Activated T-helper 17 cell treated with anti-CD3 and anti-CD28 coated beads, Interleukin-2, amount 50 U/mL, for 72 hours (primary cell): ENCODE measurements at regions not wholly inside any gene's neighbourhood (a gene's known extent, or its start where the extent isn't known, plus 50 kb on each side); places are given as distances from the start of the nearest gene placed in this dataset.

Source experiments
- ATAC-seq: fragments of 150-1000 bp; cut with Tn5 transposase; replicated peaks from 2 replicates; pipeline ENCODE4 v1.10.0; 2021; ENCODE audit warnings: mild to moderate bottlenecking, moderate library complexity
- H3K27ac Mint-ChIP-seq: one replicate; pipeline ENCODE4 v1.8.0; 2022; ENCODE audit warnings: mixed read lengths
- H3K27me3 Mint-ChIP-seq: one replicate; pipeline ENCODE4 v1.8.0; 2022; ENCODE audit warnings: mixed read lengths
- H3K36me3 Mint-ChIP-seq: one replicate; pipeline ENCODE4 v1.8.0; 2022; ENCODE audit warnings: low read depth, mild to moderate bottlenecking, mixed read lengths
- H3K4me1 Mint-ChIP-seq: one replicate; pipeline ENCODE4 v1.8.0; 2022; ENCODE audit warnings: mixed read lengths
- H3K4me3 Mint-ChIP-seq: one replicate; pipeline ENCODE4 v1.8.0; 2022; ENCODE audit warnings: mild to moderate bottlenecking, mixed read lengths
- H3K9me3 Mint-ChIP-seq: one replicate; pipeline ENCODE4 v1.8.0; 2022; ENCODE audit warnings: mixed read lengths

DNA sequence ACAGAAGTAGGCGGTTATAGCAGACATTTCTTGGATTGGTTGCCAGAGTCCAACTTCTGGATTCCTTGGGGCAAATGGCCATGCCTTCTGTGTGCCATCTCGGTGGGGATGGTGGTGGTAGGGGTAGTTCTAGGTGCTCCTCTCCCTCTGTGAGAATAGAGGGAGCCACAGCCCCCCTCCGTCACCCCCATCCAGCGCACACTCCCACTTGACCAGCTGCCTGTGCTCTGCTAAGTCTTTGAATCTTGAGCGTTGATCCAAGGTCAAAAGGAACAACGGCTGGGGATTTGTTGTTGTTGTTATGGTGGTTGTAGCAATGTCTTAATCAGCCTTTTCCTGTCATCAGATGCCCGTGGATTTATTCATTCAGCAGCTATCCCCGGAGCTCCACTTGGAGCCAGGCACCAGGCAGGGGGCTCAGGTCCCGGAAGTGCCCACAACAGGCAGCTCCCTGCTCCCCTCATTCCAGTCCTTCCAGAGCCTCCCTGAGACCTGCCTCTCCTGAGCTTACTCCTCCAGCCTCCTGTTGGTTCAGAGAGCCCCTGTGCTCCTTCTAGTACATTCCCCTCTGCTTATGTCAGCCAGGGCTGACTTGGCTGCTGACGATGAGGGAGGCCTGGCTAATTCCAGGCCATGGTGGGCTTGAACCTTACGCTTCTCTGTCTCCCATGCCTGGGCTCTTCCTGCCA, 146.6 kb upstream of the WNT4 start:
- no peak for ATAC-seq
- no peaks in the 10 kb centered on the region for H3K36me3 Mint-ChIP-seq
- no peak overlapping the region for H3K27ac Mint-ChIP-seq
- H3K27me3 Mint-ChIP-seq, result peaks cover 24% of the 10 kb centered on the region
- no peaks in the 10 kb centered on the region for H3K9me3 Mint-ChIP-seq
- H3K4me1 Mint-ChIP-seq, result no peaks in the 10 kb centered on the region
- no peak overlapping the region for H3K4me3 Mint-ChIP-seq

DNA sequence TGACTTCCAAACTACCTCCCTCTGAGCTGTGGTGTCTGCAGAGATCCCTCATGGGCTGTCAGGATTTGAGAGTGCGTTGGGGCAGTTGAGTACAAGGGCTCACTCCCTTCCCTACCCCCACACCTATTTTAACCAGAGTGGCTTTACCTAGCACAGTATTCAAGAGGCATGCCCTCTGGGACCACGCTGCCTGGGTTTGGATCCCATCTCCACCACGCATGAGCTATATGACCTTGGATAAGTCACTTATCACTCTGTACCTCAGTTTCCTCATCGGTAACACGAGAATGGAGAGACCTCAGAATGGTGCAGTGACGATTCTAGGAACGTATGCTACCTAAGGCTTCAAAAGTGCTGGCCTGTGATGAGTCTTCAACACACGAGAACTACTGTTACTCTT, 147.3 kb upstream of the WNT4 start:
- Mint-ChIP-seq H3K9me3 (no peaks in the 10 kb centered on the region), H3K36me3 (no peaks in the 10 kb centered on the region), H3K4me3 (no peak overlapping the region), H3K27ac (no peak overlapping the region), H3K4me1 (no peaks in the 10 kb centered on the region), H3K27me3 (peaks cover 22% of the 10 kb centered on the region)
- no peak for ATAC-seq

DNA sequence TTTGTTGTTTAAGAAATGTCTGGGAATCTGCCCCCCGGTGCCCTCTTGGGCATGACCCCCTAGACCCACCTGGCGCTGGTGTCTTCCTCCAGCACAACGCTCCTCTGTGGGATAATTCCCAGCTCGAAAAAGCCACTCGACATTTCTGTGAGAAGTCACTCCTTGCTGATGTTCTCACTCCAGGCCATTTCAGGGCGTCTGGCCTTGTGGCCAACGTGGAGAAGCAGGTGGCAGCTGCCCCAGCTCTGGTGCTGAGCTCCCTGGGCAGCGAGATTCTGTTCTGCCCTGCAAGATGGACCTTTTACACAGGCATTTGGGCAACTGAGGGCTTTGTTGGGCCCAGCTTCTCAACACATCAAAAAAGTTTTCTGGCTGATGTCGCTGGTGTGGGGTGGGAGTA, 147.7 kb upstream of the WNT4 start:
- no peaks in the 10 kb centered on the region for H3K36me3 Mint-ChIP-seq
- ATAC-seq, result no peak
- no peak overlapping the region for H3K4me3 Mint-ChIP-seq
- no peaks in the 10 kb centered on the region for H3K4me1 Mint-ChIP-seq
- no peak overlapping the region for H3K27ac Mint-ChIP-seq
- no peaks in the 10 kb centered on the region for H3K9me3 Mint-ChIP-seq
- peaks cover 24% of the 10 kb centered on the region for H3K27me3 Mint-ChIP-seq

DNA sequence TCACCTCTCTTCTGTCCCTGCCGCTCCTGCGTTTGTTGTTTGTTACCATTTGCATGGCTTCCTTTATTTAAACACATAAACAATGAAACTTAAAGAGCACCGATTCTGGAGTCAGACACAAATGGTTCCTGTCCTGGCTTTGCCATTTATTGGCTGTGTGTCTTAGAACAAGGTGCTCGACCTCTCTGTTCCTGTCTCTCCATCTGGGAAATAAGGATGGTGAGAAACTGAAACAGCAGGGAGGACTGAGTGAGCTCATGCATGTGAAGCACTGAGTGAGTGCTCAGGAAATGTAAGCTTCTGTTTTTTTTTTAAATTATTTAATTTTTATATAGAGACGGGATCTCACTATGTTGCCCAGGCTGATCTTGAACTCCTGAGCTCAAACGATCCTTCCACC, 148.2 kb upstream of the WNT4 start:
- Mint-ChIP-seq H3K36me3 (no peaks in the 10 kb centered on the region), H3K9me3 (no peaks in the 10 kb centered on the region), H3K4me1 (no peaks in the 10 kb centered on the region), H3K4me3 (no peak overlapping the region), H3K27me3 (peaks cover 28% of the 10 kb centered on the region), H3K27ac (no peak overlapping the region)
- no peak for ATAC-seq

DNA sequence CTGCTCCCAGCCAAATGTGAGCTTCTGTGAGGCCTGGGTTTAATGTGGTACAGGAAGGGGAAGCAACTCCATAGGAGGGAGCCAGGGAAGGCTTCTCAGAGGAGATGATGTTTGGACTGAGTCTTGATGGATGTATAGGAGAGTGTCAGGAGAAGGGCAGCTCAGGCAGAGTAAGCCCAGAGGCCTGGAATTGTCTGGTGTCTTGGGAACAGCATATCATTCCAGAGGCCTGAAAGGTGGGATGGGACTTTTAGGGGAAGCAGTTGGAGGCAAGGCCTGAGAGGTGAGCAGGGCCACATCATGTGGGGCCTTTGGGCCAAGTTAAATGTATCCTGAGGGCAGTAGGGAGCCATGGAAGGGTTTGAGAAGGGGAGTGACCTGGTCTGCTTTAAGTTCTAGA, 148.6 kb upstream of the WNT4 start:
- Mint-ChIP-seq H3K27ac (no peak overlapping the region), H3K4me1 (no peaks in the 10 kb centered on the region), H3K9me3 (no peaks in the 10 kb centered on the region), H3K4me3 (no peak overlapping the region), H3K27me3 (peaks cover 33% of the 10 kb centered on the region), H3K36me3 (no peaks in the 10 kb centered on the region)
- no peak for ATAC-seq

DNA sequence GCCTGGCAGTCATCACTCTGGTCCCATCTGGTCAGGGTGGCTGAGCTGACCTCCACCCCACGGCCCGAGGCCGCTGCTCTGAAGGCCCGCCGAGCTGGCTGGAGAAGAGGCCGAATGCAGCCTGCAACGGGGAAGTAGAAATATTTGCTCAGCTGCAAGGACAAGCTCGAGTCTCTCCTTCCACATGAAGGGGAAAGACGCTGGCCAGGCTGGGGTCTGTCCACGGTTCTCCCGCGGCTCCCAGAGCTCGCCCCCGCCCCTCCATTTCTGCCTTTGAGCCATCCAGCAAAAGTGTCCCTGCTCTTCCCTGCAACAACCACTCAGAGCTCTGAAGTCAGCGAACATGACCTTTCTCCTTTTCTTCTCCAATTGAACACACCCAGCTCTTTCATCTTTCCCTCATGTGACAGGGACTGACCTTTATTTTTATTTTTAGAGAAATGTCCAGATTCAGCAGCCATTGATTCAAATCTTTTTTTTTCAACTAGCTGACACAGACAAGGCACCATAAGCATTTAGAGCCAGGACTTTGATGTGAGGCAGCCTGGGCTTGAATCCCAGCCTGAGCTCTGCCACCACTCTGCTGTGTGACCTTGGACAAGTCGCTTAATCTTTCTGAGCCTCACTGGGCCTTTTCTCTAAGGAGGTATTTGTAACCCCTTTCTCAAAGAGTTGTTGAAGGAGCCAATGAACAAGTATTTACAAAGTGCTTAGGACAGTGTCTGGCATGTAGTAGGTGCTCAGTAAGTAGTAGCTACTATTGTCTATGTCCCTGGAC, 149.3 kb upstream of the WNT4 start:
- Mint-ChIP-seq H3K27me3 (peaks cover 37% of the 10 kb centered on the region), H3K36me3 (no peaks in the 10 kb centered on the region), H3K4me3 (no peak overlapping the region), H3K27ac (no peak overlapping the region), H3K4me1 (no peaks in the 10 kb centered on the region), H3K9me3 (no peaks in the 10 kb centered on the region)
- no peak for ATAC-seq

DNA sequence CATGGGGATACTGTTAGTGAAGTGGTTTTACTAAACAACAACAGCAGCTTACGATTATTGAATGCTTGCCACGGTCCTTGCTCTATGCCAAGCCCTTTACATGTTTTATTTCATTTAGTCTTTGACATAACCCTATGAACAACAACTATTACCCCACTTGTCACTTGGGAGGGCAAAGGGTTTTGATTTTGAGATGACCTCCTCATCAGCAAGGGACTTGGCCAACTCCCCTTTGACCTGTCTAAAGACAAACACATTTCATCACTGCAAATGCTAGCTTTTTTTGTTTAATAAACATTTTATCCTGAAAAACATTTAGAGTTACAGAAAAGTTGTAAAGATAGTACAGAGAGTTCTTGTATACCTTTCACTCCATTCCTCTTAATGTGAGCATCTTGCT, 152.5 kb upstream of the WNT4 start:
- no peaks in the 10 kb centered on the region for H3K4me1 Mint-ChIP-seq
- no peak overlapping the region for H3K4me3 Mint-ChIP-seq
- H3K27me3 Mint-ChIP-seq, result peaks cover 51% of the 10 kb centered on the region
- H3K36me3 Mint-ChIP-seq, result no peaks in the 10 kb centered on the region
- no peak for ATAC-seq
- H3K9me3 Mint-ChIP-seq, result no peaks in the 10 kb centered on the region
- no peak overlapping the region for H3K27ac Mint-ChIP-seq

DNA sequence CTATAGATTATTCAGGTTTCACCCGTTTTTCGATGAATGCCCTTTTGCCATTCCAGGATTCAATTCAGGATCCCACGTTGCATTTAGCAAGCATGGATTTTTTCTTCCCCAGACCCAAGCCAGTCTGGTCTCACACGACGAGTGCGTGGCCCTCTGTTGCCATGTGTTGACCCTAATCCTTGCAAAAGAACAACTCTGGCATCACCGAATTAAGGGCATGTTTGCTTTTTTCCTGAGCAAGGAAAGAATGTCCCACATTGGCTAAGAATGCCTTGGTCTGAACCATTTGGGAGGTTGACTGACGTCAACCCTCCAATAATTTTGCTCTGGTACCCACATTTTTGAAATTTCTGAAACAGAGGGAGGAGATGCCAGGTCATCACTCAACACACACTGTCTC, 153.0 kb upstream of the WNT4 start:
- Mint-ChIP-seq H3K36me3 (no peaks in the 10 kb centered on the region), H3K4me1 (no peaks in the 10 kb centered on the region), H3K9me3 (no peaks in the 10 kb centered on the region), H3K27ac (no peak overlapping the region), H3K4me3 (no peak overlapping the region), H3K27me3 (peaks cover 55% of the 10 kb centered on the region)
- ATAC-seq, result no peak

DNA sequence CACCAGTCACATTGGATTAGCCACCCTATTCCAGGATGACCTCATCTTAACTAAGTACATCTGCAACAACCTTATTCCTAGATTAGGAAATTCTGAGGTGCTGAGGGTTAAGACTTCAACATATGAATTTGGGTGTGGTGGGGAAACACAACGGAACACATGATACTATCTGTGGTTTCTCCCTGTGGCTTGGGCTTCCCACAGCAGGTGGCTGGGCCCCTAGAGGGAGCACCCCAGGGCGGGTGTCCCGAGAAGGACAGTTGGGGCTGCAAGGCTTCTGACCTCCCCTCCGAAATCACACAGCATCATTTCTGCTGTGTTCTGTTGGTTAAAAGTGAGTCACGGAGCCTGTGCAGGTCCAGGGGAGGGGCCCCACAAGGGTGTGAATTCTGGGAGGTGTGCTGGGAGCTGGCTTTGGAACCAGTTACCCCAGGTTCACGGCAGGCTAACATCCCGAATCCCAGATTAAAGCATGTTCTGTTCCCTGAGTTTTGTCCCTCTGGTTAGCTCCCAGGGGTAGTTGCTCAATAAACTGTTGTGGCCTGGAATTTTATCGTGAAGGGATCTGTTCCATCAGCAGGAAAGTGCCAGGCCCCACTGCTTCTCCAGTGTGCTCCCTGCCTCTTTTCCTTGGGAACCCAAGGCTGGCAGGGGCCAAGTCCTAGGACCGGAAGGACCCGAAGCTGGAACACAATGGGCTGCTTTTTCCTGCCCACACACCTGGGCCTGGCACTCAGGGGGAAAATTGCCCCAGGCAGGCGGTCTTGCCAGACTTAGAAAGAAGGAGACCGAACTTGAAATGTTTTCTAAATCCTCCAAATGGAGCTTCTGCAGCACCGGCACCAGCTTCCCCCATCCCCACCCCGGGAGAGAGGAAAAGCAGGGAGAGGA, 154.0 kb upstream of the WNT4 start:
- H3K27ac Mint-ChIP-seq, result no peak overlapping the region
- ATAC-seq, result no peak
- no peaks in the 10 kb centered on the region for H3K9me3 Mint-ChIP-seq
- H3K27me3 Mint-ChIP-seq, result peaks cover 59% of the 10 kb centered on the region
- H3K4me3 Mint-ChIP-seq, result no peak overlapping the region
- no peaks in the 10 kb centered on the region for H3K36me3 Mint-ChIP-seq
- H3K4me1 Mint-ChIP-seq, result no peaks in the 10 kb centered on the region

DNA sequence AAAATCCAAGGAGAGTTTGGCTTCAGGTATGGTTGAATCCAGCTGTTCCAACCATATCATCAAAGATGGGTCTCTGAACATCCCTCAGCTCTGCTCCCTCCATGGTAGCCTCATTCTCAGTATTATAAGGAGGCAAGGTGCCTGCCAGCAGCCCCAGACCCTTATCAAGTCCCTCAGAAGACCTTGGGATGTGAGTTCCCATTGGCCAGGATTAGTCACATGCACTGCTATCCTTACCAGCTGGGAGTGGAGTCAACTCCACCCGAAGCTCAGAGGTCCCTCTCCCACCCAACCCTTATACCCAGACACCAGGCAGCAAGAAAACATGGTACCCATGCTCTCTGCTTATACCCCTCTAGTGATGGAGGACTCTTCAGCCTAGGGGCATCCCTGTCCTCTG, 153.7 kb upstream of the ZBTB40 start:
- Mint-ChIP-seq H3K4me3 (no peak overlapping the region), H3K27ac (no peak overlapping the region), H3K36me3 (no peaks in the 10 kb centered on the region), H3K27me3 (peaks cover 58% of the 10 kb centered on the region), H3K4me1 (no peaks in the 10 kb centered on the region), H3K9me3 (no peaks in the 10 kb centered on the region)
- ATAC-seq, result no peak

DNA sequence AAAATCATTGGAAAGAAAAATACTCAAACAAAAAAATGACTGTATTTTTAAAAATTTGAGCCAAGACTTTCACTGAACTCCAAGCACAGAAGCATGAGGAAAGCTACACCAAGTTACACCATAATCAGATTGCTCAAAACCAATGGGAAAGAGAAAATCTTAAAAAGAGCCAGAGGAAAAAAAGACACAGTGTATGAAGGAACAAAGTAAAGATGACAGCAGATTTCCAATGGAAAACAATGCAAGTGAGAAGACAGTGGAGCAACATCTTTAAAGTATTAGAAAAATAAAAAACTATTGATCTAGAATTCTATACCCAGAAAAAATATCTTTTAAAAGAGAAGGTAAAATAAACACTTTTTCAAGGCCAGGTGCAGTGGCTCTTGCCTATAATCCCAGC, 147.8 kb upstream of the ZBTB40 start:
- Mint-ChIP-seq H3K27ac (no peak overlapping the region), H3K4me3 (no peak overlapping the region)

DNA sequence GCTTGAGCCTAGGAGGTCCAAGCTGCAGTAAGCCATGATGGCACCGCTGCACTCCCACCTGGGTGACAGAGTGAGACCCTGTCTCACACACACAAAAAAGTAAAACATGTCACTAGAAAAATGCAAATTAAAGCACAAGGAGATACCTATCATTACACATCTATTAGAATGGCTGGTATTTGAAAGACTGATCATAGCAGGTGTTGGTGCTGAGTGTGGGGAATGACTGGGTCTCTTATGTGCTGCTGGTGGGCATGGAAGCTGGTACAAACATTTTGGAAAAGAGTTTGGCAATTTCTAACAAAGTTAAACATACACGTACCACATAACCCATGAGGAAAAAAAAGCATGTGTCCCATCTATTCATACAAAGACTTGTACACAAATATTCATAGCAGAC, 142.1 kb upstream of the ZBTB40 start:
- Mint-ChIP-seq H3K9me3 (peaks cover 5% of the 10 kb centered on the region), H3K27ac (no peak overlapping the region), H3K4me3 (no peak overlapping the region), H3K27me3 (peaks cover 38% of the 10 kb centered on the region), H3K36me3 (no peaks in the 10 kb centered on the region), H3K4me1 (no peaks in the 10 kb centered on the region)
- ATAC-seq, result no peak

More for the DNA sequence above, 147.8 kb upstream of the ZBTB40 start:
- H3K4me1 Mint-ChIP-seq, result no peaks in the 10 kb centered on the region
- no peaks in the 10 kb centered on the region for H3K9me3 Mint-ChIP-seq
- peaks cover 49% of the 10 kb centered on the region for H3K27me3 Mint-ChIP-seq
- ATAC-seq, result no peak
- H3K36me3 Mint-ChIP-seq, result no peaks in the 10 kb centered on the region

DNA sequence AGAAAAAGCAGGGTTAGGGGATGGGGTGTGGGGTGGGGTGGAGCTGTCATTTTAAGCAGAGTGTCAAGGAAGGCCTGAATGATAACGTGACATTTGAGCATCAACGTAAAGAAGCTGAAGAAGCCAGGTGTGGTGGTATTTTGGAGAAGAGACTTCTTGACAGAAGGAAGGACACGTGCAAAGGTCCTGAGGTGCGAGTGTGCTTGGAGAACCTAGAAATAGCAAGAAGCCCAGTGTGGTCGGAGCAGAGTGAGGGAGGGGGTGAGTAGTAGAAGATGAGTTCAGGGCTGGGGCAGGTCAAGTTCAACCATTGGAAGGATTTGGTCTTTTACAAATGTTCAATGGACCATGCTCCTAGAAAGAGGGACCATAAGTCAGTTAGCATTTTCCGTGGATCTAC, 140.2 kb upstream of the ZBTB40 start:
- H3K9me3 Mint-ChIP-seq, result peaks cover 5% of the 10 kb centered on the region
- H3K36me3 Mint-ChIP-seq, result no peaks in the 10 kb centered on the region
- no peak overlapping the region for H3K4me3 Mint-ChIP-seq
- no peak overlapping the region for H3K27ac Mint-ChIP-seq
- no peaks in the 10 kb centered on the region for H3K4me1 Mint-ChIP-seq
- peaks cover 44% of the 10 kb centered on the region for H3K27me3 Mint-ChIP-seq
- ATAC-seq, result no peak

DNA sequence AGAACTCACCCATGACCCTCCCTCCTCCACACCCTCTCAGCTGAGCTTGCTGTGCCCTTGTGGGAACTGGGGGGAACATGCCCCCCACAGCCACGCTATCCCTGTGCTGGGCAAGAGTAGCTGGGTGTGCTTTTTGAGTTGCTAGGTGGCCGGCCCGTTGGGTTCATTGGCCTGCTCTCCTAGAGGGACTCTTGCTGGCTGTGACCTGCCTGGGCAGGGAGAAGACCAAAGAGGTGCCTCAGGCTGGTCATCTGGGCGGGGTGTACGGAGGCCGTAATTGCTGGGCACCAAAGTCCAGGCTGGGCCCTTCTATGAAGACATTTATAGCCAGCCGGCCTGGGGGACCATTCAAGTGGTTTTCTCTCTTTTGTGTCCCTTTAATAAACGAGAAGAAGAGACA, 138.3 kb upstream of the ZBTB40 start:
- Mint-ChIP-seq H3K27me3 (peaks cover 40% of the 10 kb centered on the region), H3K9me3 (peaks cover 5% of the 10 kb centered on the region), H3K4me1 (no peaks in the 10 kb centered on the region), H3K4me3 (no peak overlapping the region), H3K27ac (no peak overlapping the region), H3K36me3 (no peaks in the 10 kb centered on the region)
- no peak for ATAC-seq

DNA sequence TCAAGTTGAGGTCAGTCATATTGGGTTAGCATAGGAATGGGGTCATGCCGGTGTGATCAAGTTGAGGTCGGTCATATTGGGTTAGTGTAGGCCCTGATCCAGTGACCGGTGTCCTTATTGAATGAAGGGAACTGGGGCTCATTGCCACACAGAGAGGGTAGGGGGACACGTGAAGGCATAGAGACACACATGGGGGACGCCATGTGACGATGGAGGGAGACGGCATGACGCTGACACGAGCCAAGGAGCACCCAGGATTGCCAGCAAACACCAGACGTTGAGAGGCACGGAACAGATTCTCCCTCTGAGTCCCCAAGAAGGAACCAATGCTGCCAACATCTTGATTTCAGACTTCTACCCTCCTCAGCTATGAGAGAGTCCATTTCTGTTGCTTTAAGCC, 136.9 kb upstream of the ZBTB40 start:
- no peak for ATAC-seq
- Mint-ChIP-seq H3K27me3 (peaks cover 38% of the 10 kb centered on the region), H3K36me3 (no peaks in the 10 kb centered on the region), H3K4me3 (no peak overlapping the region), H3K27ac (no peak overlapping the region), H3K9me3 (peaks cover 3% of the 10 kb centered on the region), H3K4me1 (no peaks in the 10 kb centered on the region)
